ENCODE measurements at regions not wholly inside any gene's neighbourhood (a gene's known extent, or its start where the extent isn't known, plus 50 kb on each side); places are given as distances from the start of the nearest gene placed in this dataset.

DNA sequence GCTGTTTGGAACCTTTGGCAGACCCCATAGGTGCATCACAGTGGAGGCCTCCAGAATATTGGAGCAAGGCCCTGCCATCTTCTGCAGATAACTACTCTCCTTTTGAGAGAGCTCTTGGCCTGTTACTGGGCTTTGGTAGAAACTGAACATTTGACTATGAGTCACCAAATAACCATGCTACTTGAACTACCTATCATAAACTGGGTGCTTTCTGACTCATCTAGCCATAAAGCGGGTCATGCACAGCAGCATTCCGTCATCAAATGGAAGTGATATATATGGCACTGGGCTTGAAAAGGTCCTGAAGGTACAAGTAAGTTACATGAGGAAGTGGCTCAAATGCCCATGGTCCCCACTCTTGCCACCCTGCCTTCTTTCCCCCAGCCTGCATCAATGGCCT, 782.5 kb upstream of the SLITRK6 start:
- TF ChIP-seq, protein P1, sequence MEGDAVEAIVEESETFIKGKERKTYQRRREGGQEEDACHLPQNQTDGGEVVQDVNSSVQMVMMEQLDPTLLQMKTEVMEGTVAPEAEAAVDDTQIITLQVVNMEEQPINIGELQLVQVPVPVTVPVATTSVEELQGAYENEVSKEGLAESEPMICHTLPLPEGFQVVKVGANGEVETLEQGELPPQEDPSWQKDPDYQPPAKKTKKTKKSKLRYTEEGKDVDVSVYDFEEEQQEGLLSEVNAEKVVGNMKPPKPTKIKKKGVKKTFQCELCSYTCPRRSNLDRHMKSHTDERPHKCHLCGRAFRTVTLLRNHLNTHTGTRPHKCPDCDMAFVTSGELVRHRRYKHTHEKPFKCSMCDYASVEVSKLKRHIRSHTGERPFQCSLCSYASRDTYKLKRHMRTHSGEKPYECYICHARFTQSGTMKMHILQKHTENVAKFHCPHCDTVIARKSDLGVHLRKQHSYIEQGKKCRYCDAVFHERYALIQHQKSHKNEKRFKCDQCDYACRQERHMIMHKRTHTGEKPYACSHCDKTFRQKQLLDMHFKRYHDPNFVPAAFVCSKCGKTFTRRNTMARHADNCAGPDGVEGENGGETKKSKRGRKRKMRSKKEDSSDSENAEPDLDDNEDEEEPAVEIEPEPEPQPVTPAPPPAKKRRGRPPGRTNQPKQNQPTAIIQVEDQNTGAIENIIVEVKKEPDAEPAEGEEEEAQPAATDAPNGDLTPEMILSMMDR (IDR thresholded peaks at IDR 0.05), result no peak
- TF ChIP-seq POLR2A (IDR thresholded peaks at IDR 0.05), result no peak

Measured in transverse colon (tissue), 3 donors.